Memory B cell (primary cell): ENCODE measurements at regions not wholly inside any gene's neighbourhood (a gene's known extent, or its start where the extent isn't known, plus 50 kb on each side); places are given as distances from the start of the nearest gene placed in this dataset.

Source experiments
- ATAC-seq: fragments of 150-1000 bp; cut with Tn5 transposase; 2 replicates; pipeline ENCODE4 v1.10.0; 2021; ENCODE audit warnings: low read depth, mild to moderate bottlenecking, moderate library complexity
- DNase-seq, 2 donors: peaks; one replicate each; pipeline ENCODE4 v3.0.0; 2022; ENCODE audit warnings: low spot score in 2 of 2
- H3K27ac Mint-ChIP-seq: one replicate; pipeline ENCODE4 v1.8.0; 2022; ENCODE audit warnings: mild to moderate bottlenecking, moderate library complexity, mixed read lengths
- H3K27me3 Mint-ChIP-seq: one replicate; pipeline ENCODE4 v1.8.0; 2022; ENCODE audit warnings: mixed read lengths
- H3K36me3 Mint-ChIP-seq: one replicate; pipeline ENCODE4 v1.8.0; 2022; ENCODE audit warnings: mild to moderate bottlenecking, mixed read lengths
- H3K4me1 Mint-ChIP-seq: one replicate; pipeline ENCODE4 v1.8.0; 2022; ENCODE audit warnings: mixed read lengths
- H3K4me3 Mint-ChIP-seq: one replicate; pipeline ENCODE4 v1.8.0; 2022; ENCODE audit warnings: mild to moderate bottlenecking, moderate library complexity, mixed read lengths
- H3K9me3 Mint-ChIP-seq: one replicate; pipeline ENCODE4 v1.8.0; 2022; ENCODE audit warnings: mixed read lengths

DNA sequence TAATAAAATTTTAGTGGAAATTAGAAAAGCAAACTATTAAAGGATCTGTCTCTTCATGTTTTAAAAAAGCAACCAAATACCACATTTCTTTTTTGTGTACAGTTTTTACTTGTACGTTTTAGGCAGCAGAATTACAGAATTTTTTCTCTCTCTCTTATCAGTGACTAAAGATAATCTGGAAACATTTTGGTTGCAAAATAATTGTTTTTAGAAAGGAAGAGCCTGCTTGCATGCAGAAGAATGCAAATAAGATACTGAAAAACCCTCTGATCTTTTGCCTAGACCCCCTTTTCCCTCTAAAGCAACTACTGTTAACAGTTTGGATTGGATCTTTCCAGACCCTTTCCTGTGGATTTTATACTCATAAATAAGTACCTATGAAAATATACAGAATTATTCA, 75.9 kb upstream of the SGCD start:
- Mint-ChIP-seq H3K36me3 (no peaks in the 10 kb centered on the region), H3K4me3 (no peak overlapping the region), H3K27ac (no peak overlapping the region), H3K4me1 (no peaks in the 10 kb centered on the region), H3K9me3 (peaks cover 3% of the 10 kb centered on the region), H3K27me3 (peaks cover 5% of the 10 kb centered on the region)
- DNase-seq (no peak), ATAC-seq (no peak)

DNA sequence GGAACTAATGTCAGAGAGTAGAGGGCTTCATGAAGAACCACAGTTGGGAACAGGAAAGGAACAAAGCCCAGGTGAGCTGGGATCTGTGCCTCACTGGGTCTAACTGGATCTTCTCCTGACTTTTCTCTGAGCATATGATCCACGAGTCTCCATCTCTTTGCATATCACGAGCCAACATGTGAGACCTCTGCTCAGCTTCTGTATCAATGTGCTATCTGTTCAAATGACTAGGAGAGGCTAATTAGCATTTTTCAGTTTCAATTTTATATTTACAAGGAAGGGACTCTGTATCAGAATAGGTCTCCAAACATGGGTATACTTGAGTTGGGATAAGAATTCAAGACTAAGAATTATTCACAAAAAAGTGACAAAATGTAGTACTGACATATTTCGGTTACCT, 73.8 kb upstream of the SGCD start:
- Mint-ChIP-seq H3K36me3 (no peaks in the 10 kb centered on the region), H3K4me1 (no peaks in the 10 kb centered on the region), H3K27me3 (peaks cover 2% of the 10 kb centered on the region), H3K4me3 (no peak overlapping the region), H3K27ac (no peak overlapping the region), H3K9me3 (peaks cover 1% of the 10 kb centered on the region)
- no peak for DNase-seq
- no peak for ATAC-seq

DNA sequence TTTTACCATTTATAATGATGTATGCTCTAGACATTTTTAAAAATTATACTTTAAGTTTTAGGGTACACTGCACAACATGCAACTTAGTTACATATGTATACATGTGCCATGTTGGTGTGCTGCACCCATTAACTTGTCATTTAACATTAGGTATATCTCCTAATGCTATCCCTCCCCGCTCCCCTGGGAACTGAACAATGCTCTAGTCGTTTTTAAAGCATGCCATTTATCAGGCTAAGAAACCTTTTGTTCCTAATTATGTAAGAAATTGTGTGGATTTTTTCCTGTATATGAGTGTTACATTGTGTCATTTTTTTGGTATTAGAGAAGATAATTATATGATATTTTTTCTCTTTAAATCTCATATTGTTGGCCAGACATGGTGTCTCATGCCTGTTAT, 72.8 kb upstream of the SGCD start:
- no peak for ATAC-seq
- Mint-ChIP-seq H3K27ac (no peak overlapping the region), H3K4me1 (no peaks in the 10 kb centered on the region), H3K9me3 (no peaks in the 10 kb centered on the region), H3K4me3 (no peak overlapping the region), H3K36me3 (no peaks in the 10 kb centered on the region), H3K27me3 (no peaks in the 10 kb centered on the region)
- DNase-seq, result no peak

DNA sequence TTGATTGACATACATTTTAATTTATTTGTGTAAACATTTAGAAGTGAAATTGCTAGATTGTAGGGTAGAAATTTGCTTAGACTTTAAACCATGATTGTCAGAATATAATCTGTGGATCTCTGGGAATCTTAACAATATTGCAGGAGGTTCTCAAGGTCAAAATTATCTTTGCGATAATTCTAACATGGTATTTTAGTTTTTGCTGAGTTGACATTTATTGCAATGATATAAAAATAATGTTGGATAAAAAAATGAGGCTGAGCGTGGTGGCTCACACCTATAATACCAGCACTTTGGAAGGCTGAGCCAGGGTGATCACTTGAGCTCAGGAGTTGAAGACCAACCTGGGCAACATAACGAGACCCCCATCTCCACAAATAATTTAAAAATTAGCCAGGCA, 70.3 kb upstream of the SGCD start:
- H3K27me3 Mint-ChIP-seq, result no peaks in the 10 kb centered on the region
- no peak overlapping the region for H3K4me3 Mint-ChIP-seq
- no peaks in the 10 kb centered on the region for H3K9me3 Mint-ChIP-seq
- H3K36me3 Mint-ChIP-seq, result no peaks in the 10 kb centered on the region
- no peak for ATAC-seq
- no peak for DNase-seq
- no peaks in the 10 kb centered on the region for H3K4me1 Mint-ChIP-seq
- H3K27ac Mint-ChIP-seq, result no peak overlapping the region

DNA sequence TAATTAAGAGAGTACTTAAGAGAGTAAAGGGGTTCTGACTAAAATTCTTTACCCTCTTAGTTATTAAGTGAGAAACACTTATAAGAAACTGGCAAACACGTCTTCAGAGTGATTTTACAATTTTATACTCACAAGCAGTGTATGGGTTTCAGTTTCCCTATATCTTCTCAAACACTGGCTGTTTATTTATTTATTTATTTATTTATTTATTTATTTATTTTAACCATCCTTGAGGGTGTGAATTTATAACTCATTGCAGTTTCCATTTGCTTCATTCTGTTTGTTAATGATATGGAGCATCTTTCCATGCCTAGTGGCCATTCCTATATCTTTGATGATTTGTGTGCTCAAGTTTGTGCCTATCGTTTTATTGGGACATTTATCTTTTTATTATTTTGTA, 68.0 kb upstream of the SGCD start:
- ATAC-seq (no peak), DNase-seq (no peak)
- Mint-ChIP-seq H3K9me3 (no peaks in the 10 kb centered on the region), H3K27ac (no peak overlapping the region), H3K4me1 (no peaks in the 10 kb centered on the region), H3K4me3 (no peak overlapping the region), H3K27me3 (peaks cover 2% of the 10 kb centered on the region), H3K36me3 (no peaks in the 10 kb centered on the region)

DNA sequence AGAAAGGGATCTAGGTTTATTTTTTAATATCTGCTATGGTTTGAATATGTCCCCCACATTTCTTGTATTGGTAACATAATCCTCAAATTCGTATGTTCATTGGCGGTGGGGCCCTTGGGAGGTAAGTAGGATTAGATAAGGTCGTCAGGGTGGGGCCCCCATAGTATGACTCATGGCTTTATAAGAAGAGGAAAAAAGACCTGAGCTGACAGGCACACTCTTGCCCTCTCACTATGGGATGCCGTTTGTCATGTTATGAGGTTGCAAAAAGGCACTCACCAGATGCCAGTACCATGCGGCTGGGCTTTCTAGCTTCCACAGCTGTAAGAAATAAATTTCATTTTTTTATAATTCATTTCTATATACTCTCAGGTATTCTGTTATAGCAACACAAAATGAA, 67.3 kb upstream of the SGCD start:
- no peaks in the 10 kb centered on the region for H3K36me3 Mint-ChIP-seq
- H3K27me3 Mint-ChIP-seq, result peaks cover 2% of the 10 kb centered on the region
- no peaks in the 10 kb centered on the region for H3K9me3 Mint-ChIP-seq
- ATAC-seq (no peak), DNase-seq (no peak)
- H3K4me1 Mint-ChIP-seq, result no peaks in the 10 kb centered on the region
- no peak overlapping the region for H3K4me3 Mint-ChIP-seq
- H3K27ac Mint-ChIP-seq, result no peak overlapping the region

DNA sequence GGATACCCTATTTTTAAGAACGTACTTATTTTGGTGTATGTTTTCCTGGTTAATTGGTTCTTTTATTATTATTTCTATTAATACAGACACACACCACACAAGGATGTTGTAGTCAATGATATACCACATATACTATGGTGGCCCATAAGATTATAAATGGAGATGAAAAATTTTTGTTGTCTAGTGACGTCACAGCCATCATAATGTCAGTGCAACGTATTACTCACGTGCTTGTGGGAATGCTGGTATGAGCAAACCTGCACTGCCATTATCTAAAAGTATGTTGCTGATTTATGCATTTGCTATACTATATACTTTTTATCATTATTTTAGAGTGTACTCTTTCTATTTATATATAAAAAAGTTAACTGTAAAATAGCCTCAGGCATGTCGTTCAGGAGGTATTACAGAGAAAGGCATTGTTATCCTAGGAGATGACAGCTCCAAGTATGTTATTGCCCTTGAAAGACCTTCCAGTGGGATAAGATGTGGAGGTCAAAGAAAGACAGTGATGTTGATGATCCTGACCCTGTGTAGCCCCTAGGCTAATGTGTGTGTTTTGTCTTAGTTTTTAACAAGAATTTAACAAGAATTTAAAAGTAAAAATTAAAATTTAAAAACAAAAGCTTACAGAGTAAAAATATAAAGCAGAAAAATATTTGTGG, 65.6 kb upstream of the SGCD start:
- H3K4me3 Mint-ChIP-seq, result no peak overlapping the region
- no peaks in the 10 kb centered on the region for H3K4me1 Mint-ChIP-seq
- DNase-seq, result no peak
- no peak overlapping the region for H3K27ac Mint-ChIP-seq
- no peak for ATAC-seq
- no peaks in the 10 kb centered on the region for H3K36me3 Mint-ChIP-seq
- H3K9me3 Mint-ChIP-seq, result no peaks in the 10 kb centered on the region
- H3K27me3 Mint-ChIP-seq, result peaks cover 2% of the 10 kb centered on the region

DNA sequence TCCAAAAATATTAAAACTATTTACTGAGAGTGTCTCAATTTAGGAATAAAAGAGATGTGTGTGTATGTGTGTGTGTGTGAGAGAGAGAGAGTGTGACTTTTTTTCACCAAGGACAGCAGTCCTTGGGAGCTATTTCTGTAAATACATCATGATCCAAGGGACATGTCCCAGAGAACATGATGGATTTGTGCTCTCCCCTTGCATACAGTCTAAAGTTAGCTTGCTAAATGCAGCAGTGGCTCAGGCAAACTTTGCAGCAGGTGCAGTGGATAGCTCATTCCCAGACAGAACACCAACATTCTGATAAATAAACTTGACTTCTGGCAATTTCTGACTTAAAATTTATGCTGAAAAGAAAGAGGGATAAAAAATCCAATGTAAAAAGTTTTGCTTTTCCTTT, 55.4 kb upstream of the SGCD start:
- Mint-ChIP-seq H3K27me3 (no peaks in the 10 kb centered on the region), H3K27ac (no peak overlapping the region), H3K4me1 (no peaks in the 10 kb centered on the region), H3K36me3 (no peaks in the 10 kb centered on the region), H3K9me3 (peaks cover 7% of the 10 kb centered on the region), H3K4me3 (no peak overlapping the region)
- DNase-seq, result no peak
- ATAC-seq, result no peak

DNA sequence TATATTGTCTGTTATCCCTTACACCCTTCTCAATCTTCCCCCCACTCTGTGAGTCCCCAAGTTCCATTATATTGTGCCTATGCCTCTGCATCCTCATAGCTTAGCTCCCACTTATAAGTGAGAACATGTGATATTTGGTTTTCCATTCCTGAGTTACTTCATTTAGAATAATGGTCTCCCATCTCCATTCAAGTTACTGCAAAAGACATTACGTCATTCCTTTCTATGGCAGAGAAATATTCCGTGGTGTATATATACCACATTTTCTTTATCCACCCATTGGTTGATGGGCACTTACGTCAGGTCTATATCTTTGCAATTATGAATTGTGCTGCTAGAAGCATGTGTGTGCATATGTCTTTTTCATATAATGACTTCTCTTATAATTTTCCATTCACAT, 54.8 kb upstream of the SGCD start:
- no peaks in the 10 kb centered on the region for H3K4me1 Mint-ChIP-seq
- DNase-seq, result no peak
- no peaks in the 10 kb centered on the region for H3K27me3 Mint-ChIP-seq
- ATAC-seq, result no peak
- no peaks in the 10 kb centered on the region for H3K36me3 Mint-ChIP-seq
- peaks cover 5% of the 10 kb centered on the region for H3K9me3 Mint-ChIP-seq
- H3K27ac Mint-ChIP-seq, result no peak overlapping the region
- no peak overlapping the region for H3K4me3 Mint-ChIP-seq

DNA sequence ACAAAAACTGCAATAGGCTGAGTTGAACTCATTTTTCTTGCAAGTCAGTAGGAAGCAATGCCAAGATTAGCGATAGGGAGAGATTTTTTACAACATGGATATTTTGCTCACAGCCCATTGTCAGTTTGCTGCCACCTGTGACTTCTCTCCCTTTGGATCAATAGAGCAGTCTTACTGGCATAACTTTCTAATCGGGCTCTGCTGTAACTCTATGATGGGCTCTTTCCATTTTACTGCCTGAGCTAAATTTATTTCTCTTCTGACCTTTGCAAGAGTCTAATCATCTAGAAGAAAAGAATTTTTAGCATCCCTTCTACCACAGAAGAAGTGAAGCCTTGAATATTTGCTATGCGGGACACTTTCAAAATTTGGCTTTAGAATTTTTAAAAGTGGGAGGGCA, 53.6 kb upstream of the SGCD start:
- DNase-seq, result no peak
- Mint-ChIP-seq H3K27me3 (peaks cover 2% of the 10 kb centered on the region), H3K27ac (no peak overlapping the region), H3K9me3 (peaks cover 5% of the 10 kb centered on the region), H3K4me1 (no peaks in the 10 kb centered on the region), H3K4me3 (no peak overlapping the region), H3K36me3 (no peaks in the 10 kb centered on the region)
- ATAC-seq, result no peak

DNA sequence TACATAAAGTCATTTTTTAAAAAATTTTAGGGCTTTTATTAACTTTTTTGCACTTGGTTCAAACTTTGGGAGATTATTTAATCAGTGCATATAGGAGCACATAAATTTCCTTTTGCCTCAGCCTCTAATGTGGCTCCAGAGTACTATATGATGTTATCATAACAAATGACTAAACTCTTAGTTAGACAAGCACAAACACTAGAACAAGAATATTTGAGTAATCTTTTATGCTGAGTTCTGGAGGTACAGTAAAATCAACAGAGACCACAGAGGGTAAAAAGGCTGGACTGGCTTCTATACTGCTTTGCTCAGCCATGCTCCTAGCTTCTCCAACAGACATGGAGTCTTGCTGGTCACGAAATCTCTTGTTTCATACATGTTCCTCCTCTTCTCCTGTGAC, 52.5 kb upstream of the SGCD start:
- no peaks in the 10 kb centered on the region for H3K36me3 Mint-ChIP-seq
- no peak overlapping the region for H3K27ac Mint-ChIP-seq
- H3K4me1 Mint-ChIP-seq, result no peaks in the 10 kb centered on the region
- H3K27me3 Mint-ChIP-seq, result peaks cover 2% of the 10 kb centered on the region
- no peak overlapping the region for H3K4me3 Mint-ChIP-seq
- ATAC-seq, result no peak
- peaks cover 5% of the 10 kb centered on the region for H3K9me3 Mint-ChIP-seq
- DNase-seq, result no peak
